Activated T-cell treated with anti-CD3 and anti-CD28 coated beads for 48 hours (primary cell): ENCODE measurements at regions not wholly inside any gene's neighbourhood (a gene's known extent, or its start where the extent isn't known, plus 50 kb on each side); places are given as distances from the start of the nearest gene placed in this dataset.
"Not testable (repeated sequence)": the region's sequence is repeated elsewhere in the genome, so short reads cannot be mapped to it uniquely, and the experiment has no call there.

Experiments
- DNase-seq: peaks from one replicate; pipeline ENCODE4 v3.0.0-alpha.2; 2020; ENCODE audit warnings: low read depth

GRCh38 chr10:33007731-33008381 is 49.8 kb upstream of the ITGB1 start:
- not testable (repeated sequence) for DNase-seq
